HEK293T (cell line): ENCODE measurements at regions not wholly inside any gene's neighbourhood (a gene's known extent, or its start where the extent isn't known, plus 50 kb on each side); places are given as distances from the start of the nearest gene placed in this dataset.

ENCODE experiments used
- CTCF ChIA-PET: fragments of 350-600 bp; formaldehyde crosslinking; extraction: SDS; loops from one replicate; lab custom pipeline; 2021; ENCODE audit warnings: antibody characterized with exemption, inconsistent platforms; lab: Yijun Ruan, JAX
- POLR2A ChIA-PET: fragments of 350-600 bp; formaldehyde crosslinking; extraction: SDS; loops from one replicate; lab custom pipeline; 2020; ENCODE audit warnings: antibody characterized with exemption, inconsistent platforms; lab: Yijun Ruan, JAX
- DNase-seq: peaks from one replicate; pipeline ENCODE4 v3.0.0; 2012; ENCODE audit warnings: mixed read lengths; ENCODE audit errors: extremely low spot score
- ARNT ChIP-seq: fragments of 450-650 bp; IDR thresholded peaks from 2 replicates; pipeline ENCODE4 v1.6.1; 2017; ENCODE audit warnings: mild to moderate bottlenecking
- BHLHE40 ChIP-seq: fragments of 450-650 bp; IDR thresholded peaks from 2 replicates; pipeline ENCODE4 v1.6.1; 2016; ENCODE audit warnings: mild to moderate bottlenecking, moderate library complexity, borderline replicate concordance
- CTBP1 ChIP-seq: fragments of 450-650 bp; IDR thresholded peaks from 2 replicates; pipeline ENCODE4 v1.6.1; 2016; ENCODE audit warnings: borderline replicate concordance
- ELF4 ChIP-seq: fragments of 450-650 bp; IDR thresholded peaks from 2 replicates; pipeline ENCODE4 v1.6.1; 2017; ENCODE audit warnings: antibody characterized with exemption
- FOXA1 ChIP-seq: fragments of 450-650 bp; IDR thresholded peaks from 2 replicates; pipeline ENCODE4 v1.6.1; 2016; ENCODE audit warnings: mild to moderate bottlenecking
- FOXK2 ChIP-seq: fragments of 450-650 bp; IDR thresholded peaks from 2 replicates; pipeline ENCODE4 v1.6.1; 2016; ENCODE audit warnings: mild to moderate bottlenecking
- FOXM1 ChIP-seq: fragments of 450-650 bp; IDR thresholded peaks from 2 replicates; pipeline ENCODE4 v1.6.1; 2017; ENCODE audit warnings: mild to moderate bottlenecking, borderline replicate concordance
- HDGF ChIP-seq: fragments of 450-650 bp; IDR thresholded peaks from 2 replicates; pipeline ENCODE4 v1.6.1; 2017; ENCODE audit warnings: antibody characterized with exemption, borderline replicate concordance
- L3MBTL2 ChIP-seq: fragments of 450-650 bp; conservative IDR thresholded peaks from 2 replicates; pipeline ENCODE4 v1.6.1; 2016; ENCODE audit warnings: mild to moderate bottlenecking
- LEF1 ChIP-seq: fragments of 450-650 bp; IDR thresholded peaks from 2 replicates; pipeline ENCODE4 v1.6.1; 2017; ENCODE audit warnings: mild to moderate bottlenecking, borderline replicate concordance
- NFRKB ChIP-seq: fragments of 450-650 bp; IDR thresholded peaks from 2 replicates; pipeline ENCODE4 v1.6.1; 2016; ENCODE audit warnings: mild to moderate bottlenecking, moderate library complexity
- SP1 ChIP-seq: fragments of 450-650 bp; IDR thresholded peaks from 2 replicates; pipeline ENCODE4 v1.6.1; 2017
- SUZ12 ChIP-seq: fragments of 450-650 bp; IDR thresholded peaks from 2 replicates; pipeline ENCODE4 v1.6.1; 2016; ENCODE audit warnings: mild to moderate bottlenecking
- TARDBP ChIP-seq: fragments of 450-650 bp; IDR thresholded peaks from 2 replicates; pipeline ENCODE4 v1.6.1; 2016
- ZNF384 ChIP-seq: fragments of 450-650 bp; IDR thresholded peaks from 2 replicates; pipeline ENCODE4 v1.6.1; 2016
- TF ChIP-seq, protein P1 (sequence below): fragments of 450-650 bp; IDR thresholded peaks from 2 replicates; pipeline ENCODE4 v1.6.1; 2016

DNA sequence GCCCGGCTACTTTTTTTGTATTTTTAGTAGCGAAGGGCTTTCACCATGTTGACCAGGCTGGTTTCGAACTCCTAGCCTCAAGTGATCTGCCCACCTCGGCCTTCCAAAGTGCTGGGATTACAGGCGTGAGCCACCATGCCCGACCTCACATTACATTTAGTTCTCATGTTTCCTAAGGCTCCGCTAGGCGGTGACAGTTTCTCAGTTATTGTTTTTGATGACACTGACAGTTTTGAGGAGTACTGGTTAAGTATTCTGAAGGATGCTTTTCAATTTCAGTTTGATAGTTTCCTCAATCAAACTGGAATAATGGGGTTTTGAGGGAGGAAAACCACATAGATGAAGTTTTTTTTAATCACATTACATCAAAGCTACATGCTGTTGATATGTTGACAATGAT lies 1028.5 kb downstream of the CDH8 start:
- TF ChIP-seq BHLHE40, result no peak
- DNase-seq, result no peak
- CTCF ChIA-PET, result no interaction called here
- POLR2A ChIA-PET, result no interaction called here

DNA sequence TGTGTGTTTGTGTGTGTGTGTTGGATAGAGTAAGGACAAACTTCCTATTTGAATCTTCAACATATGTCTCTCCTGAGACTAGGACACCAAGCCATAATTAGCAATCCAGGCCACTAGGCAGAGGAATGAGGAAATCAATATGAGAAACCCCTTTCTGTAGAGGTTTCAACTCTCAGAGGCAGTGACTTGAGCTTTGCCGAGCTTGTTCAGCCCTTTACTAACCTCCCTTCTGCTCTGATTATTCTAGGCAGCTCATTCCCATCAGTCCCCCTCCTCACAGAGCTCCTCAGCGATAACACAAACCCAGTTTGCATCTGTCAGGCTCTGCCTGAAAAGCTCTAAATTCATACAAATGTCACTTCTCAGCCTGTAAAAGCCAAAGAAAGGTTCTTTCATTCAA lies 1030.3 kb downstream of the CDH8 start:
- CTCF ChIA-PET, result interaction anchor here (0.5 kb wide), 1 partner anchor 21 kb away, joined by 3 read pairs; no protein-coding TSS in a partner anchor
- TF ChIP-seq BHLHE40 (no peak), NFRKB (no peak), FOXA1 (no peak), FOXK2 (no peak), FOXM1 (no peak)
- POLR2A ChIA-PET, result no interaction called here
- DNase-seq, result no peak

DNA sequence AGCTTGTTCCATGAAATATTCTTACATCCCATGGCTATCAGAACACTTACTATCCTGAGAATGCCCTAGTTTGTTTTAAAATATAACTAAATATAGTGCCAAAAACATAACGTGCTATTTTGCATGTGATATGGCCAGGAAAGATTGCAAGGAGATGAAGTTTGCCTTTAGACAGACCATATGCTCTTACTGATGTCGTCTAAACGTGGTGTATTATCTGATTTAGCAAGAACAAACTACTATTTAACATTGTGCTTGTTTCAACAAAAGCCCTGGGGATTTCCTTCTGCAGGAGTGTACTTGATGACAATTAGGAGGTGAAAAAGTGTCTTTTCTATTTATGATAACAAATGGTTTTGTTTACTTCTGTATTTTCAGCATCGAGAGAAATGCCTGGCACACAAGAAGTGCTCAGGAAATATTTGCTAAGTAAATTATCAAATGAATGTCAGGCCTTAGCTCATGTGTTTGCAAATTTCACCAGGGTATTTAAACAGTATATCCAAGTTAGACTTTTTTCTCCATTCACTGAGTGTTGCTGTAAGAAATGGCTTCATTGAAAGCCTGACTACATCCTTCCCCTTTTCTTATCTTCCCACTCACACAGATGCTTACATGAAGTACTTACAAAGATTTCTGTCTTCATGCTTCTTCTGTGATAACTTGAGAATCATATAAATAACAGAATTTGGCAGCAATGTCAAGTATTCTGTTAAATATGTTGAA lies 1033.6 kb downstream of the CDH8 start:
- ChIA-PET CTCF (no interaction called here), POLR2A (no interaction called here)
- DNase-seq, result no peak
- TF ChIP-seq, protein P1, sequence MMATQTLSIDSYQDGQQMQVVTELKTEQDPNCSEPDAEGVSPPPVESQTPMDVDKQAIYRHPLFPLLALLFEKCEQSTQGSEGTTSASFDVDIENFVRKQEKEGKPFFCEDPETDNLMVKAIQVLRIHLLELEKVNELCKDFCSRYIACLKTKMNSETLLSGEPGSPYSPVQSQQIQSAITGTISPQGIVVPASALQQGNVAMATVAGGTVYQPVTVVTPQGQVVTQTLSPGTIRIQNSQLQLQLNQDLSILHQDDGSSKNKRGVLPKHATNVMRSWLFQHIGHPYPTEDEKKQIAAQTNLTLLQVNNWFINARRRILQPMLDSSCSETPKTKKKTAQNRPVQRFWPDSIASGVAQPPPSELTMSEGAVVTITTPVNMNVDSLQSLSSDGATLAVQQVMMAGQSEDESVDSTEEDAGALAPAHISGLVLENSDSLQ, result no peak
- TF ChIP-seq FOXM1 (no peak), ELF4 (no peak), ZNF384 (no peak), CTBP1 (no peak), HDGF (no peak), SP1 (no peak), TARDBP (no peak), FOXK2 (no peak), L3MBTL2 (no peak), NFRKB (no peak), BHLHE40 (no peak), FOXA1 (no peak), LEF1 (no peak), ARNT (no peak), SUZ12 (no peak)

DNA sequence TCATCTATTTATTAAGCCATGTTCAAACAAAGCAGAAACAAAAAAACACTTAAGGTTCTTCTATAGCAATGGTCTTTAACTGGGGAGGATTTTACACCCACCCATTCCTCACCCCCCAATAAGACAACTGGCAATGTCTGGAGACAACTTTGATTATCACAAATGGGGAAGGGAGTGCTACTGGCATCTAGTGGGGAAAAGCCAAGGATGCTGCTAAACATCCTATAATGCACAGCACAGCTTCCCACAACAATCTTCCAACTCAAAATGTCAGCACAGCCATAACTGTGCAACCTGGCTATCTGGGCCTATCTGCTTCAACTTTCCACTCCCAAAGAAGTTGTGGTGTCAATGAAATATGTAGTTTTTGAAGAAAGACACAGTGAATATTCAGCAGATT lies 1044.4 kb downstream of the CDH8 start:
- CTCF ChIA-PET, result no interaction called here
- DNase-seq, result no peak
- POLR2A ChIA-PET, result no interaction called here
- TF ChIP-seq FOXM1 (no peak), SUZ12 (no peak), FOXA1 (no peak), CTBP1 (no peak), FOXK2 (no peak), BHLHE40 (no peak), ARNT (no peak), TARDBP (no peak), LEF1 (no peak), SP1 (no peak), L3MBTL2 (no peak), HDGF (no peak), ZNF384 (no peak), ELF4 (no peak), NFRKB (no peak)
- TF ChIP-seq, protein P1, result no peak

DNA sequence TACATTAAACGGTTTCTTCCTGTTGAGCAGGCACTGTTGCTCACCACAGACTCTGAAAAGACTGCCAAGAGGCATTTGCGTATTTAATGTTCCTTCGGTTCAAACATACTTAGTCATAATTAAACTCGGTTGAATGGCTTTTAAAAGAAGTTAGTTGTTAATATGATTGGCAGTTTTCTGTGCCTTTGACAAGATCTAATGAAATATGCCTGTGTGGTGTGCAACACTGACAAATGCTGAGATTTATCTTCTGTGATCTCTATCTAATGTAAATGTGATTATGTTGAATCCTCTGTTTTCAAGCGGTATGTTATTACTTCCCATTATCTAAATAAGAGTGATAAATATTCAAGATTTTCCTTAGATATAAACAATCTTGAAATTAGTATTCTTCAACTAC lies 1046.6 kb downstream of the CDH8 start:
- no peak for TF ChIP-seq SP1
- TF ChIP-seq TARDBP, result no peak
- no peak for TF ChIP-seq FOXK2
- no peak for TF ChIP-seq NFRKB
- TF ChIP-seq FOXA1, result no peak
- no peak for TF ChIP-seq L3MBTL2
- no peak for DNase-seq
- POLR2A ChIA-PET, result no interaction called here
- CTCF ChIA-PET, result no interaction called here

DNA sequence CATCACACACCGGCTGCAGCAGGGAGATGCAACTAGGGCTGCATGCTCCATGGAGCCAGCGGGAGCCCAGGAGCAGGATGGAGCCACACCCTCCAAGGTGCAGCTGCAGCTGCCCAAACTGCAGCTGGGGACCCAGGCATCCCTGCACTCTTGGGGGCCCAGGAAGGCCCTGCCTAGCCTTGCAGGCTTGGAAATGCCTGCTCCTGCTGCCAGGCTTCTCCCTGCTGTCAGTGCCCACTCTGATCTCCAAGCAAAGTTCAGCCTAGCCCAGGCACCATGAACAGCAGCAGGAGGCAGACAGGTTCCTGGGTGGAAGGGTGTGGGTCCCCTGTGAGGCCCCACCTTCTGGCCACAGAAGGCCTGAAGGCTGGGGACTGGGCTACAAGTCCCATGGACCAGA lies 1057.1 kb downstream of the CDH8 start:
- POLR2A ChIA-PET, result no interaction called here
- CTCF ChIA-PET, result no interaction called here
- DNase-seq, result no peak
- TF ChIP-seq BHLHE40, result no peak
- no peak for TF ChIP-seq FOXA1
- TF ChIP-seq NFRKB, result no peak
- no peak for TF ChIP-seq CTBP1
- TF ChIP-seq ARNT, result no peak
- TF ChIP-seq, protein P1, result no peak
- TF ChIP-seq HDGF, result no peak
- no peak for TF ChIP-seq SP1
- no peak for TF ChIP-seq FOXM1

DNA sequence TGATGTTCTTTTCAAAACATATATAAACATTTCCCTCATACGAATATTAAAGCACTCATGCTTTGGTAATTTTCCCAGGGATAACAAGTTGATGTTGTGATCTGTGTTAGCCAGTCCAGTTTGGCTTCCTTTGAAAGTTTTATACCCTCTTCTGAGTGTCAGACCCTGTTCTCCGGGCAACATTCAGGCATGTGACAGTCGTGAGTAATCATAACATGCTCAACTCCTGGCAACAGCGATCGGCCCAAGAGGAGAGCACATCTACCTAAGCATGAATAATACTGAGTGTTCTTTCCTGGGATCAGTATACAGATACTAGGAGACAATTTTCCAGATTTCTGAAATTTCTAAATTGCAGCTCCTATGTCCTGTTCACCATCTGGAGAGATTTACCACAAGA lies 1086.4 kb downstream of the CDH8 start:
- no peak for DNase-seq
- CTCF ChIA-PET, result no interaction called here
- POLR2A ChIA-PET, result no interaction called here
- no peak for TF ChIP-seq ARNT
- TF ChIP-seq LEF1, result no peak
- no peak for TF ChIP-seq ELF4
- TF ChIP-seq, protein P1, result no peak
- no peak for TF ChIP-seq BHLHE40
- TF ChIP-seq TARDBP, result no peak
- no peak for TF ChIP-seq FOXM1
- TF ChIP-seq NFRKB, result no peak
- no peak for TF ChIP-seq SUZ12
- TF ChIP-seq CTBP1, result no peak
- TF ChIP-seq FOXA1, result no peak
